Peyer's patch (tissue), 4 donors: ENCODE measurements at regions not wholly inside any gene's neighbourhood (a gene's known extent, or its start where the extent isn't known, plus 50 kb on each side); places are given as distances from the start of the nearest gene placed in this dataset.

Experiments used
- CTCF ChIP-seq, 6 experiments: fragments of 450-650 bp in 4 of 6; fragments of 200-600 bp in 2 of 6; sonication (generic) in 1 of 6; IDR thresholded peaks; one replicate each; pipeline ENCODE4 v1.5.1; 2017 to 2019; ENCODE audit warnings: antibody characterized with exemption in 6 of 6, mild to moderate bottlenecking in 3 of 6, moderate library complexity in 1 of 6
- POLR2A ChIP-seq, 2 donors: fragments of 450-650 bp; IDR thresholded peaks; one replicate each; pipeline ENCODE4 v1.5.1; 2017; ENCODE audit warnings: antibody characterized with exemption in 2 of 2, mild to moderate bottlenecking in 2 of 2, moderate library complexity in 2 of 2

DNA sequence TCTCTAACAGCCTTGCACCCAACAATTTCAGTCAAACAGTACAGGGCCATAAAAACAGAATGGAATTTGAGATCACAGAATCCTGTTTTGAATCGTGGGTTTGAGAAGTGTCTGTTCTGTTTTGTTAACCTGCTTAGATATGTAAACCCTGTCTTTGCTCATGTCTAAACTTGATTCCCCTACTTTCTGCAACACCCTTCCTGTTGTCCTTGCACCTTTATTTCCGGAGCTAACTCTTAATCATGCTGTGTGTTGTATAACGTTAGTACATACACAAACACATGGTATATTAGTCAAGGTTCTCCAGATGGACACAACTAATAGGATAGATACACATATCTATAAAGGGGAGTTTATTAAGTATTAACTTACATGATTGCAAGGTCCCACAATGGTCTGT is 2229.2 kb upstream of the C9orf72 start:
- no peak for TF ChIP-seq CTCF (IDR thresholded peaks at IDR 0.05)
- no peak for TF ChIP-seq POLR2A (IDR thresholded peaks at IDR 0.05)
